KMS-11 (cell line): ENCODE measurements at regions not wholly inside any gene's neighbourhood (a gene's known extent, or its start where the extent isn't known, plus 50 kb on each side); places are given as distances from the start of the nearest gene placed in this dataset.

Experiments
- H2AFZ ChIP-seq: fragments of 200-600 bp; sonication (generic); 2 replicates; pipeline ENCODE4 v1.6.1; 2016; ENCODE audit warnings: antibody characterized with exemption, mixed run types, low read depth
- H3K27ac ChIP-seq: fragments of 200-600 bp; sonication (generic); 2 replicates; pipeline ENCODE4 v1.6.1; 2016; ENCODE audit warnings: mild to moderate bottlenecking, mixed run types
- H3K27me3 ChIP-seq: fragments of 200-600 bp; sonication (generic); 2 replicates; pipeline ENCODE4 v1.6.1; 2017; ENCODE audit warnings: mild to moderate bottlenecking, low read depth, mixed run types, moderate library complexity; ENCODE audit not compliant: insufficient read depth
- H3K36me3 ChIP-seq: fragments of 200-600 bp; sonication (generic); 2 replicates; pipeline ENCODE4 v1.6.1; 2017; ENCODE audit warnings: mild to moderate bottlenecking, mixed run types; ENCODE audit not compliant: insufficient read depth
- H3K4me1 ChIP-seq: fragments of 200-600 bp; sonication (generic); 2 replicates; pipeline ENCODE4 v1.6.1; 2016; ENCODE audit warnings: mild to moderate bottlenecking, low read depth, mixed run types; ENCODE audit not compliant: poor library complexity, severe bottlenecking
- H3K4me2 ChIP-seq: fragments of 200-600 bp; sonication (generic); 2 replicates; pipeline ENCODE4 v1.7.0; 2016; ENCODE audit warnings: mild to moderate bottlenecking, mixed run types
- H3K4me3 ChIP-seq: fragments of 200-600 bp; sonication (generic); IDR thresholded peaks from 2 replicates; pipeline ENCODE4 v1.6.1; 2017; ENCODE audit warnings: low read depth, low read length, mixed read lengths; ENCODE audit not compliant: insufficient read depth
- H3K79me2 ChIP-seq: fragments of 200-600 bp; sonication (generic); 2 replicates; pipeline ENCODE4 v1.6.1; 2016; ENCODE audit warnings: low read depth, mixed run types; ENCODE audit not compliant: insufficient read depth
- H3K9ac ChIP-seq: fragments of 200-600 bp; sonication (generic); 2 replicates; pipeline ENCODE4 v1.6.1; 2016; ENCODE audit warnings: mild to moderate bottlenecking, mixed run types
- H4K20me1 ChIP-seq: fragments of 200-600 bp; sonication (generic); 2 replicates; pipeline ENCODE4 v1.6.1; 2016; ENCODE audit warnings: mild to moderate bottlenecking, mixed run types; ENCODE audit not compliant: insufficient read depth
- TF ChIP-seq, protein P1 (sequence below): fragments of 200-600 bp; sonication (generic); conservative IDR thresholded peaks from 2 replicates; pipeline ENCODE4 v1.6.1; 2017; ENCODE audit warnings: low read depth, mild to moderate bottlenecking, antibody characterized with exemption, low read length, moderate library complexity, mixed read lengths

DNA sequence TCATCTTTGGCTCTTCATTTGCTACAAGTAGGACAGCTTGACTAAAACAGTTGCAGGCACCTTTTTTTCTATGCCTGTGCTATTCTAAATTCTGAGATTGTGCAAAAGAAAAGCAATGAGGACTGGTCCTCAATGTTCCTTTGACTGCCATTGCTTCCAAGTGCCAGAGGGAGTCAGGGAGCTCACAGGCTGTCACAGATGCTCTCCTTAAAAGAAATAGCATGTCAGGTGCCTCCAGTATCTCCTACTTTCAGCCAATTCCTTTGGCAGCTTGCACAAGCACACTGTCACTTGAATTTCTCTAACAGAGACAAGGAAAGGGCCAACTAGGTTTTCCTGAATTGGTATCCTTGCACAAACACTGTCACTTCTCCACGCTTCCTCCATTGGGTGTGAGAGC lies 228.2 kb downstream of the ADGRA3 start:
- no peak overlapping the region for H2AFZ ChIP-seq
- H3K4me1 ChIP-seq = no peaks in the 10 kb centered on the region
- no peaks in the 10 kb centered on the region for H3K36me3 ChIP-seq
- H3K4me2 ChIP-seq = no peak overlapping the region
- H3K4me3 ChIP-seq = no peak overlapping the region
- no peak overlapping the region for H3K27ac ChIP-seq
- no peaks in the 10 kb centered on the region for H4K20me1 ChIP-seq
- H3K9ac ChIP-seq = no peak overlapping the region
- H3K27me3 ChIP-seq = no peaks in the 10 kb centered on the region
- H3K79me2 ChIP-seq = no peaks in the 10 kb centered on the region
- TF ChIP-seq, protein P1, sequence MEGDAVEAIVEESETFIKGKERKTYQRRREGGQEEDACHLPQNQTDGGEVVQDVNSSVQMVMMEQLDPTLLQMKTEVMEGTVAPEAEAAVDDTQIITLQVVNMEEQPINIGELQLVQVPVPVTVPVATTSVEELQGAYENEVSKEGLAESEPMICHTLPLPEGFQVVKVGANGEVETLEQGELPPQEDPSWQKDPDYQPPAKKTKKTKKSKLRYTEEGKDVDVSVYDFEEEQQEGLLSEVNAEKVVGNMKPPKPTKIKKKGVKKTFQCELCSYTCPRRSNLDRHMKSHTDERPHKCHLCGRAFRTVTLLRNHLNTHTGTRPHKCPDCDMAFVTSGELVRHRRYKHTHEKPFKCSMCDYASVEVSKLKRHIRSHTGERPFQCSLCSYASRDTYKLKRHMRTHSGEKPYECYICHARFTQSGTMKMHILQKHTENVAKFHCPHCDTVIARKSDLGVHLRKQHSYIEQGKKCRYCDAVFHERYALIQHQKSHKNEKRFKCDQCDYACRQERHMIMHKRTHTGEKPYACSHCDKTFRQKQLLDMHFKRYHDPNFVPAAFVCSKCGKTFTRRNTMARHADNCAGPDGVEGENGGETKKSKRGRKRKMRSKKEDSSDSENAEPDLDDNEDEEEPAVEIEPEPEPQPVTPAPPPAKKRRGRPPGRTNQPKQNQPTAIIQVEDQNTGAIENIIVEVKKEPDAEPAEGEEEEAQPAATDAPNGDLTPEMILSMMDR = no peak

DNA sequence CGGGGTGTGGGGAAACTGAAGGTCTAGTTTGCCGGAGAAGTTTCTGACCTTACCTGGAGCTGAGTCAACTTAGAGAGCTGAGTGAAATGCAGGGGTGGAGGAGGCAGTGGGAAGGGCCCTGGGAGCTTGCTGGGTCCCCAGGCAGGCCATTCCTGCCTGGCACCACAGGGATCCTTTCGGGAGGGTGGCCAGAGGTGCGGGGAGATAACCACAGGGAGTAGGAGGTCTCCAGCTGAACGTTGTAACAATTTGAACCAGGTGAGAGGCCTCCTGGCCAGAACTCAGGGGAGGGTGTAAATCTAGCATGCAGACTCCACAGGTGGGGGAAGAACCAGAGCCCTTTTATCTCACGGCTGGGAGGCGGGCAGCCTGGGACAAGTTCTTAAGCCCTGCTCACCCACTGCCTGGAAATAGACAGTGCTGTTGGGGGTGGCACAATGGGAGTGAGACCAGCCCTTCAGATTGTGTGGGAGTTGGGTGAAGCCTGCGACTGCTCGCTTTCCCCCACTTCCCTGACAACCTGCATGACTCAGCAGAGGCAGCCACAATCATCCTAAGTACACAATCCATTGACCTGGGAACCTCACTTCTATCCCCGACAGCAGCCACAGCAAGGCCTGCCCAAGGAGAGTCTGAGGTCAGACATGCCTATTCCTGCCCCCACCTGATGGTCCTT lies 247.4 kb downstream of the ADGRA3 start:
- Histone ChIP-seq H3K4me2 (no peak overlapping the region), H3K36me3 (no peaks in the 10 kb centered on the region), H2AFZ (no peak overlapping the region), H3K4me3 (no peak overlapping the region), H3K27me3 (no peaks in the 10 kb centered on the region), H4K20me1 (no peaks in the 10 kb centered on the region), H3K27ac (no peak overlapping the region), H3K9ac (no peak overlapping the region), H3K4me1 (no peaks in the 10 kb centered on the region), H3K79me2 (no peaks in the 10 kb centered on the region)
- TF ChIP-seq, protein P1 = no peak

DNA sequence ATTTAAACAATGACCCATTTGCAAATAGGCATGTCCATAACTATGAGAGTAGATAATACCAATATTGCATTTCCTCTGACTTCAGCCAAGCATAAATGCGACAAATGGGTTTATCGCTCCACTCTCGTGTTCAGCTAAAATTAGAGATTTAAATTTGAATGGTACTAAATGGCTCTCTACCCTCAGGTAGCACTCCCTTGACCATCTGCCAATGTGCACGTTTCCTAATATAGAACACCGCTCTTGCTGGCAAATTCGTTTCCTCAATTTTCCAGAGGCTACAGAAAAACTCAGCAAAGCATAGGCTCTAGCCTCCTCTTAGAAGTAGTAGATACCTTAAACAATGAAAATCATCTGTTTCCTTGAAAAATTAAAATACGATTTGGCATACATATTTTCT lies 251.6 kb downstream of the ADGRA3 start:
- no peaks in the 10 kb centered on the region for H3K27me3 ChIP-seq
- TF ChIP-seq, protein P1 = no peak
- H3K27ac ChIP-seq = no peak overlapping the region
- H4K20me1 ChIP-seq = no peaks in the 10 kb centered on the region
- H3K4me2 ChIP-seq = no peak overlapping the region
- no peak overlapping the region for H3K4me3 ChIP-seq
- H3K9ac ChIP-seq = no peak overlapping the region
- H3K79me2 ChIP-seq = no peaks in the 10 kb centered on the region
- H3K36me3 ChIP-seq = no peaks in the 10 kb centered on the region
- no peaks in the 10 kb centered on the region for H3K4me1 ChIP-seq
- no peak overlapping the region for H2AFZ ChIP-seq

DNA sequence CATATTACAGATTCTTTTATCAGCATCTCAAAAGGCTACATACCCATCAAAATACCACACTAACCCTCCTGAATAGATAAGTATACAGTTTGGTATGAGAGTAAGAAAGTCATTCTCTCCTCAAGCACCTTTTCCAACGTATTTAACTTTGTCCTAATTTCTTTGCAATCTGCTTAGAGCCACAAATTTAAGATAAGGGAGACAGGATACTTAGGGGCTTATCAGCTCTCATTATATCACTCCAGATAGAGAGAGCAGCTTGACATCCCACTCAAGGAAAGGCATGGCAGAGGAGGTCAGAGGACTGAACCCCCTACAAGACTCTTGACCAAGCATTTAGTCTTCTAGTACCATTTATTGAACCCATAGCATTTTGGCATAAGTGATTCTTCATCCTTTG lies 262.4 kb downstream of the ADGRA3 start:
- TF ChIP-seq, protein P1 = no peak
- Histone ChIP-seq H3K4me2 (no peak overlapping the region), H3K4me3 (no peak overlapping the region), H3K9ac (no peak overlapping the region), H3K27me3 (no peaks in the 10 kb centered on the region), H3K79me2 (no peaks in the 10 kb centered on the region), H3K36me3 (no peaks in the 10 kb centered on the region), H3K4me1 (no peaks in the 10 kb centered on the region), H2AFZ (no peak overlapping the region), H3K27ac (no peak overlapping the region), H4K20me1 (no peaks in the 10 kb centered on the region)
